HEK293T (cell line): ENCODE measurements at regions not wholly inside any gene's neighbourhood (a gene's known extent, or its start where the extent isn't known, plus 50 kb on each side); places are given as distances from the start of the nearest gene placed in this dataset.
"Not testable (repeated sequence)": the region's sequence is repeated elsewhere in the genome, so short reads cannot be mapped to it uniquely, and the experiment has no call there.

ENCODE experiments used
- ARNT ChIP-seq: fragments of 450-650 bp; IDR thresholded peaks from 2 replicates; pipeline ENCODE4 v1.6.1; 2017; ENCODE audit warnings: mild to moderate bottlenecking
- BHLHE40 ChIP-seq: fragments of 450-650 bp; IDR thresholded peaks from 2 replicates; pipeline ENCODE4 v1.6.1; 2016; ENCODE audit warnings: mild to moderate bottlenecking, moderate library complexity, borderline replicate concordance
- CTBP1 ChIP-seq: fragments of 450-650 bp; IDR thresholded peaks from 2 replicates; pipeline ENCODE4 v1.6.1; 2016; ENCODE audit warnings: borderline replicate concordance
- FOXA1 ChIP-seq: fragments of 450-650 bp; IDR thresholded peaks from 2 replicates; pipeline ENCODE4 v1.6.1; 2016; ENCODE audit warnings: mild to moderate bottlenecking
- NFRKB ChIP-seq: fragments of 450-650 bp; IDR thresholded peaks from 2 replicates; pipeline ENCODE4 v1.6.1; 2016; ENCODE audit warnings: mild to moderate bottlenecking, moderate library complexity
- SP1 ChIP-seq: fragments of 450-650 bp; IDR thresholded peaks from 2 replicates; pipeline ENCODE4 v1.6.1; 2017
- SUZ12 ChIP-seq: fragments of 450-650 bp; IDR thresholded peaks from 2 replicates; pipeline ENCODE4 v1.6.1; 2016; ENCODE audit warnings: mild to moderate bottlenecking
- TARDBP ChIP-seq: fragments of 450-650 bp; IDR thresholded peaks from 2 replicates; pipeline ENCODE4 v1.6.1; 2016

DNA sequence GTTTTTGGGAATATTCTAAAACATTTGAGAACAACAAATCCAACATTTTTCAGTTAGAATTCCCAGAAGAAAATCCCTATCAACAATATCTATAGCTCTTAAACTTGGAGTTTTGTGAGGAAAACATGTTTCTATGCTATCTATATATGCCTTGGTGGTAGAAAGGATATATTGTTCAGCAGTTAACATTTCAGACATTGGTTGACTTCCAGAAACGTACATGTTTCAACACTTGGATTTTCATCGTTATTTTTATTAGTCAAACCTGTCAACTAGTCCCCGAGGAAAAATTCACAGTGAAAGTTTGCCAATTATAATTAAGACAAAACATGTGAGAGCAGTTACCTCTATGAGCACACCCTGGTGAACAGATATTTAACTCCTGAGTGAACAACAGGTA lies 541.8 kb upstream of the CHD1 start:
- not testable (repeated sequence) for TF ChIP-seq SP1, TARDBP, ARNT, CTBP1, NFRKB, SUZ12, BHLHE40, FOXA1
